NCI-H2107 (cell line): ENCODE measurements at regions not wholly inside any gene's neighbourhood (a gene's known extent, or its start where the extent isn't known, plus 50 kb on each side); places are given as distances from the start of the nearest gene placed in this dataset.

Source experiments
- DNase-seq: peaks from one replicate; lab custom pipeline; 2025; lab: John Stamatoyannopoulos, UW

GRCh38 chr4:178037459-178038214 is 595.4 kb upstream of the AGA start:
- DNase-seq, result no peak

GRCh38 chr4:178056996-178057395 is 614.8 kb upstream of the AGA start:
- no peak for DNase-seq

GRCh38 chr4:178063568-178063967 is 621.3 kb upstream of the AGA start:
- no peak for DNase-seq

- DNase-seq, result no peak
Measured at GRCh38 chr4:178066338-178066941, 624.2 kb upstream of the AGA start.

- DNase-seq, result no peak
Measured at GRCh38 chr4:178068136-178068535, 625.9 kb upstream of the AGA start.

GRCh38 chr4:178070163-178070562 is 627.9 kb upstream of the AGA start:
- DNase-seq, result no peak

GRCh38 chr4:178080312-178080711 is 638.1 kb upstream of the AGA start:
- no peak for DNase-seq

GRCh38 chr4:178081176-178081575 is 638.9 kb upstream of the AGA start:
- no peak for DNase-seq

GRCh38 chr4:178081896-178082295 is 639.7 kb upstream of the AGA start:
- DNase-seq, result no peak

GRCh38 chr4:178082906-178083305 is 640.7 kb upstream of the AGA start:
- no peak for DNase-seq

- DNase-seq, result no peak
Measured at GRCh38 chr4:178083968-178084367, 641.7 kb upstream of the AGA start.

GRCh38 chr4:178086320-178086719 is 644.1 kb upstream of the AGA start:
- no peak for DNase-seq

GRCh38 chr4:178090640-178091411 is 648.6 kb upstream of the AGA start:
- DNase-seq, result no peak

GRCh38 chr4:178102139-178102538 is 659.9 kb upstream of the AGA start:
- DNase-seq, result no peak

- no peak for DNase-seq
Measured at GRCh38 chr4:178105242-178105641, 663.0 kb upstream of the AGA start.

- no peak for DNase-seq
Measured at GRCh38 chr4:178136736-178137345, 694.6 kb upstream of the AGA start.

- DNase-seq, result no peak
Measured at GRCh38 chr4:178137732-178138471, 695.7 kb upstream of the AGA start.

- no peak for DNase-seq
Measured at GRCh38 chr4:178138491-178138890, 696.3 kb upstream of the AGA start.

- DNase-seq, result no peak
Measured at GRCh38 chr4:178140326-178140915, 698.2 kb upstream of the AGA start.

GRCh38 chr4:178142724-178143123 is 700.5 kb upstream of the AGA start:
- no peak for DNase-seq

- no peak for DNase-seq
Measured at GRCh38 chr4:178148106-178148505, 705.9 kb upstream of the AGA start.
